Osteoblast (primary cell): ENCODE measurements at regions not wholly inside any gene's neighbourhood (a gene's known extent, or its start where the extent isn't known, plus 50 kb on each side); places are given as distances from the start of the nearest gene placed in this dataset. TPM values are rescaled to one million over a fixed set of nuclear protein-coding genes. Genes with fewer than 3 reads are reported as not detected.

Experiments used
- DNase-seq: peaks from one replicate; pipeline ENCODE4 v3.0.0; 2011; ENCODE audit warnings: low spot score, mixed read lengths; ENCODE audit not compliant: insufficient read length; ENCODE audit errors: missing footprints
- H2AFZ ChIP-seq: 2 replicates; pipeline ENCODE4 v1.6.0; 2011; ENCODE audit warnings: mild to moderate bottlenecking, low read length
- H3K27ac ChIP-seq: 2 replicates; pipeline ENCODE4 v1.5.1; 2011; ENCODE audit warnings: mild to moderate bottlenecking, low read depth, low read length, moderate library complexity
- H3K27me3 ChIP-seq: 2 replicates; pipeline ENCODE4 v1.6.0; 2012; ENCODE audit warnings: mild to moderate bottlenecking, control low read depth, inconsistent platforms, low read length, moderate library complexity; ENCODE audit not compliant: insufficient read depth
- H3K36me3 ChIP-seq: 2 replicates; pipeline ENCODE4 v1.5.1; 2011; ENCODE audit warnings: mild to moderate bottlenecking, low read length, control low read depth, moderate library complexity; ENCODE audit not compliant: insufficient read depth
- H3K4me1 ChIP-seq: 2 replicates; pipeline ENCODE4 v1.5.1; 2011; ENCODE audit warnings: mild to moderate bottlenecking, low read length, control low read depth, moderate library complexity; ENCODE audit not compliant: insufficient read depth
- H3K4me2 ChIP-seq: 2 replicates; pipeline ENCODE4 v1.6.0; 2011; ENCODE audit warnings: mild to moderate bottlenecking, low read length; ENCODE audit not compliant: insufficient read depth
- H3K4me3 ChIP-seq: fragments of 200-600 bp; sonication (generic); 3 replicates; pipeline ENCODE4 v1.5.1; 2012; ENCODE audit warnings: mild to moderate bottlenecking, low read length, inconsistent platforms; ENCODE audit not compliant: insufficient read depth
- H3K79me2 ChIP-seq: 2 replicates; pipeline ENCODE4 v1.6.0; 2012; ENCODE audit warnings: mild to moderate bottlenecking, low read length, control low read depth, inconsistent platforms; ENCODE audit not compliant: insufficient read depth
- H3K9me3 ChIP-seq: 2 replicates; pipeline ENCODE4 v1.5.1; 2011; ENCODE audit warnings: low read depth, low read length, control low read depth
- H4K20me1 ChIP-seq: 2 replicates; pipeline ENCODE4 v1.6.0; 2012; ENCODE audit warnings: mild to moderate bottlenecking, low read length, control low read depth; ENCODE audit not compliant: insufficient read depth
- CTCF ChIP-seq: IDR thresholded peaks from 2 replicates; pipeline ENCODE4 v1.5.1; 2011; ENCODE audit warnings: mild to moderate bottlenecking, low read depth, low read length, moderate library complexity; ENCODE audit errors: extremely low read depth
- small RNA-seq: library from RNA; depleted of rRNA; stranded (forward); fragments of <200 nt; gene quantifications from one replicate; pipeline ENCODE3, GENCODE V24; 2012

DNA sequence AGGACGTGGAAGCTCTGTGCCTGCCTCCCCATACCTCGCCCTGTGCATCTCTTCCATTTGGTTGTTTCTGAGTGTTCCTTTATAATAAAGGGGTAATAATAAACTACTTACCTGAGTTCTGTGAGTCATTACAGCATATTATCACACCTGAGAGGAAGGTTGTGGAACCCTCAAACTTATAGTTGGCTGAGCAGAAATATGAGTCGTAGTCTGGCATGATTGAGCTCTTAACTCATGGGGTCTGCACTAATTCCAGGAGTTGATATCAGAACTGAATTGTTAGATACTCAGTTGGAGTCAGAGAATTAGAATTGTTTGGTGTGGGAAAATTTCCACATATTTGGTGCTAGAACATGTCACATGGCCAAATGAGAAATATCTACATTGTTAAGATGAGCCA lies 52.4 kb upstream of the HTR2A start:
- H3K79me2 ChIP-seq: no peaks in the 10 kb centered on the region
- H3K4me1 ChIP-seq: no peaks in the 10 kb centered on the region
- no peaks in the 10 kb centered on the region for H3K36me3 ChIP-seq
- DNase-seq: no peak
- H3K9me3 ChIP-seq: no peaks in the 10 kb centered on the region
- no peak overlapping the region for H2AFZ ChIP-seq
- H3K27me3 ChIP-seq: no peaks in the 10 kb centered on the region
- no peak overlapping the region for H3K4me2 ChIP-seq
- no peaks in the 10 kb centered on the region for H4K20me1 ChIP-seq
- TF ChIP-seq CTCF: no peak
- H3K4me3 ChIP-seq: no peak overlapping the region
- H3K27ac ChIP-seq: no peak overlapping the region

DNA sequence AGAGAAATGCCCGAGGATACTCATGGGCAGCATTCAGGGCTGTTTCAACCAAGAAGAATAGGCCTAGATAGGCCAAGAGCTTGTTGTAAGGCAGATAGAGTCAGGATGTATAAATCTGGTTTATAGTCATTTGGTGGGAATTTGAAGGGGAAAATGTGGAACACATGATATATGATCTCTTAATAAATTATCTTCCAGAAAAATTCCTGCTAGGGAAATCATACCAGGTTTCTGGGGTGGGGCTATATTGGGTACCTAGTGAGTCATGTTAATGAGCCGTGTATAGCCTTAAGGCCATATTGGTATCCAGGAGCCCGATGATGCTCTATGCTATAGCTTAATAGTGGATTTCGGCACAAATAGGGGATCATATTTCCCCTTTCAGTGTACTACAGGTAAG lies 51.5 kb upstream of the HTR2A start:
- no peaks in the 10 kb centered on the region for H3K4me1 ChIP-seq
- H3K79me2 ChIP-seq: no peaks in the 10 kb centered on the region
- no peaks in the 10 kb centered on the region for H3K9me3 ChIP-seq
- no peak overlapping the region for H3K27ac ChIP-seq
- no peak overlapping the region for H3K4me3 ChIP-seq
- no peak overlapping the region for H3K4me2 ChIP-seq
- H2AFZ ChIP-seq: no peak overlapping the region
- TF ChIP-seq CTCF: no peak
- H3K27me3 ChIP-seq: no peaks in the 10 kb centered on the region
- no peak for DNase-seq
- H4K20me1 ChIP-seq: no peaks in the 10 kb centered on the region
- no peaks in the 10 kb centered on the region for H3K36me3 ChIP-seq

- DNase-seq: no peak
- H3K27me3 ChIP-seq: no peaks in the 10 kb centered on the region
- H3K4me2 ChIP-seq: no peak overlapping the region
- no peak overlapping the region for H2AFZ ChIP-seq
- H3K4me3 ChIP-seq: no peak overlapping the region
- no peaks in the 10 kb centered on the region for H3K79me2 ChIP-seq
- H3K27ac ChIP-seq: no peak overlapping the region
- H3K4me1 ChIP-seq: no peaks in the 10 kb centered on the region
- H3K36me3 ChIP-seq: no peaks in the 10 kb centered on the region
- H4K20me1 ChIP-seq: no peaks in the 10 kb centered on the region
- no peak for TF ChIP-seq CTCF
- H3K9me3 ChIP-seq: no peaks in the 10 kb centered on the region
Measured at GRCh38 chr13:46947425-46948191, 50.8 kb upstream of the HTR2A start.

Small RNAs in the stretch of these regions (small RNA-seq; reads per million reads assigned to genes)
- gene GNG5P5: not detected
- not detected for gene RN7SL700P
